ENCODE measurements at regions not wholly inside any gene's neighbourhood (a gene's known extent, or its start where the extent isn't known, plus 50 kb on each side); places are given as distances from the start of the nearest gene placed in this dataset.

DNA sequence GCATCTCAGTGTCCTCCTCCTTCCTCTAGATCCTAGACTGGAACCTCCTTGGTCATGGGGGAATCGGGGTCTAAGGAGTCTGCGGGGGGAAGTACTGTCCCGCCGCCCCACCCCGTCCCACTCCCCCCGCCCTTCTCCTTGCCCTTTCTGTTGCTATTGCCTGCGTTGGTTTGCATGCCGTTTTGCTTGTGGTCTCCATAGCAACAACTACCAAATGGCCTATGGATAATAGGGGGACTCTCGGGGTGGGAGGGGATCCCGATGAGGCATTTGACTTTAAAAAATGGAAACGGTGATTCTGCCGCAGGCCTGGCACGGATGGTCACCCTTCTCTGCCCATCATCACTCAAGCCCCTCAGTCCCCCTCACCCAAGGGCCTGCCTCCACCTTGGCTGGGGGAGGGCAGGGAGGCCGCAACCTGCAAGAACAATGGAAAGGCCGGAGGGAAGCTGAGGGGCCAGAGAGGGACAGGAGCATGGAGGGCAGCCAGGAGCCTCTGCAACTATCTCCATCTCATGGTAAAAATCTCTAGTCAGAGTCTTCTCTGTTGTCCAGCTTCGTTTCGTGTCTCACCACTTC, 231.4 kb upstream of the TNRC6C start:
- H3K36me3 ChIP-seq (ENCODE audit: control insufficient read depth in 5 of 5, insufficient read depth in 5 of 5, low read length in 5 of 5), result no peaks in the 10 kb centered on the region
- H3K27ac ChIP-seq (ENCODE audit: low read depth, low read length), result no peak overlapping the region

DNA sequence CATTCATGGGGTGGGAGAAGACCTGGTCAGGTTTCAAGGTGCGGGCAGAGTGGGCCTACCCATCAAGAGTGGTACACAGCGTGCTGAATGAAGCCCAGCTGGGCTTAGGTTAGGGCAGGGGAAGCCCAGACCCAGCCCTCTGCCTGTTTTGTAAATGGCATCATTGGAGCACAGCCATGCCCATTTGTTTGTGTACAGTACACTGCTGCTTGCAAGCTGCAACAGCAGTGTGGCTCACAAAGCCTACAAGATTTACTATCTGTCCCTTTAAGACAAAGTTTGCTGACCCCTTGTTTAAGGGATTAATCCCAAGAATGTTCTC, 230.1 kb upstream of the TNRC6C start:
- peaks cover 0 to 18% (median 16%) of the 10 kb centered on the region in 5 donors for H3K4me1 ChIP-seq (ENCODE audit: control insufficient read depth in 5 of 5, insufficient read depth in 5 of 5, low read length in 5 of 5)

More for the DNA sequence above, 231.4 kb upstream of the TNRC6C start:
- H3K9ac ChIP-seq (ENCODE audit: low read length in 5 of 5), result no peak overlapping the region
- H3K27me3 ChIP-seq (ENCODE audit: control insufficient read depth in 5 of 5, insufficient read depth in 4 of 5, low read length in 5 of 5), result peaks cover 4 to 26% (median 8%) of the 10 kb centered on the region in 5 donors
- H3K4me1 ChIP-seq (ENCODE audit: control insufficient read depth in 5 of 5, insufficient read depth in 5 of 5, low read length in 5 of 5), result peaks cover 0 to 18% (median 16%) of the 10 kb centered on the region in 5 donors
- H3K4me3 ChIP-seq (ENCODE audit: low read depth in 1 of 5, low read length in 5 of 5), result no peak overlapping the region
- H3K9me3 ChIP-seq (ENCODE audit: control insufficient read depth in 5 of 5, low read length in 5 of 5), result peaks cover 0 to 4% (median 0%) of the 10 kb centered on the region in 5 donors

GRCh38 chr17:77728871-77729270, 229.6 kb upstream of the TNRC6C start:
- Histone ChIP-seq H3K27ac (ENCODE audit: low read depth, low read length) (no peak overlapping the region), H3K27me3 (ENCODE audit: control insufficient read depth in 5 of 5, insufficient read depth in 4 of 5, low read length in 5 of 5) (peaks cover 4 to 25% (median 8%) of the 10 kb centered on the region in 5 donors), H3K4me1 (ENCODE audit: control insufficient read depth in 5 of 5, insufficient read depth in 5 of 5, low read length in 5 of 5) (peaks cover 0 to 22% (median 17%) of the 10 kb centered on the region in 5 donors), H3K4me3 (ENCODE audit: low read depth in 1 of 5, low read length in 5 of 5) (no peak overlapping the region), H3K9ac (ENCODE audit: low read length in 5 of 5) (no peak overlapping the region), H3K9me3 (ENCODE audit: control insufficient read depth in 5 of 5, low read length in 5 of 5) (peaks cover 0 to 14% (median 6%) of the 10 kb centered on the region in 5 donors), H3K36me3 (ENCODE audit: control insufficient read depth in 5 of 5, insufficient read depth in 5 of 5, low read length in 5 of 5) (no peaks in the 10 kb centered on the region)

More for the DNA sequence above, 230.1 kb upstream of the TNRC6C start:
- H3K27me3 ChIP-seq (ENCODE audit: control insufficient read depth in 5 of 5, insufficient read depth in 4 of 5, low read length in 5 of 5), result peaks cover 4 to 26% (median 8%) of the 10 kb centered on the region in 5 donors
- no peaks in the 10 kb centered on the region for H3K36me3 ChIP-seq (ENCODE audit: control insufficient read depth in 5 of 5, insufficient read depth in 5 of 5, low read length in 5 of 5)
- H3K27ac ChIP-seq (ENCODE audit: low read depth, low read length), result peak overlapping the region; percentile 65
- peaks cover 0 to 12% (median 6%) of the 10 kb centered on the region in 5 donors for H3K9me3 ChIP-seq (ENCODE audit: control insufficient read depth in 5 of 5, low read length in 5 of 5)
- H3K4me3 ChIP-seq (ENCODE audit: low read depth in 1 of 5, low read length in 5 of 5), result no peak overlapping the region
- no peak overlapping the region for H3K9ac ChIP-seq (ENCODE audit: low read length in 5 of 5)

DNA sequence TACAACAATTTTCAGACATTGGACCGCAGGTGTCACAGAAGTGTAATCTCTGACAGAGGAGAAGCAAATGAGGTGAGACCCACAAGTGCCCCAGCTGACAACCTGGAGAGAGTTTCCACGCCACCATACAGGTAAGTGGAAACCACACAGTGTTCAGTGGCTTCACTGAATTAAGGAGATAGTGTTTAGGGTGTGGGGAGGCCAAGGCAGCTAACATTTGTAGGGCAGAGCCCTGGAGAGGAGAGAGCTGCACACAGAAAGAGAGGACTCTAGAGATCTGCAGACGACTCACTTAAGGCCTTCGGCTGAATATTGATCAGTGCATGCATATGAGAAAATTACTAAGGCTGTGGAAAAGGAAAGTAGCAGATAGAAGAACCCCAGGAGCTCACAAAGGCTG, 228.9 kb upstream of the TNRC6C start:
- Histone ChIP-seq H3K27ac (ENCODE audit: low read depth, low read length) (no peak overlapping the region), H3K4me3 (ENCODE audit: low read depth in 1 of 5, low read length in 5 of 5) (no peak overlapping the region), H3K36me3 (ENCODE audit: control insufficient read depth in 5 of 5, insufficient read depth in 5 of 5, low read length in 5 of 5) (no peaks in the 10 kb centered on the region), H3K9ac (ENCODE audit: low read length in 5 of 5) (no peak overlapping the region), H3K4me1 (ENCODE audit: control insufficient read depth in 5 of 5, insufficient read depth in 5 of 5, low read length in 5 of 5) (peaks cover 0 to 29% (median 24%) of the 10 kb centered on the region in 5 donors), H3K27me3 (ENCODE audit: control insufficient read depth in 5 of 5, insufficient read depth in 4 of 5, low read length in 5 of 5) (peaks cover 4 to 26% (median 8%) of the 10 kb centered on the region in 5 donors), H3K9me3 (ENCODE audit: control insufficient read depth in 5 of 5, low read length in 5 of 5) (peaks cover 0 to 14% (median 6%) of the 10 kb centered on the region in 5 donors)

- H3K9ac ChIP-seq (ENCODE audit: low read length in 5 of 5), result no peak overlapping the region
- no peak overlapping the region for H3K27ac ChIP-seq (ENCODE audit: low read depth, low read length)
- peaks cover 0 to 14% (median 6%) of the 10 kb centered on the region in 5 donors for H3K9me3 ChIP-seq (ENCODE audit: control insufficient read depth in 5 of 5, low read length in 5 of 5)
- H3K36me3 ChIP-seq (ENCODE audit: control insufficient read depth in 5 of 5, insufficient read depth in 5 of 5, low read length in 5 of 5), result no peaks in the 10 kb centered on the region
- no peak overlapping the region for H3K4me3 ChIP-seq (ENCODE audit: low read depth in 1 of 5, low read length in 5 of 5)
- H3K4me1 ChIP-seq (ENCODE audit: control insufficient read depth in 5 of 5, insufficient read depth in 5 of 5, low read length in 5 of 5), result peaks cover 2 to 37% (median 32%) of the 10 kb centered on the region in 5 donors
- peaks cover 0 to 24% (median 7%) of the 10 kb centered on the region in 5 donors for H3K27me3 ChIP-seq (ENCODE audit: control insufficient read depth in 5 of 5, insufficient read depth in 4 of 5, low read length in 5 of 5)
Measured at GRCh38 chr17:77730376-77730775, 228.1 kb upstream of the TNRC6C start.

GRCh38 chr17:77733576-77734296, 224.8 kb upstream of the TNRC6C start:
- no peak overlapping the region for H3K9ac ChIP-seq (ENCODE audit: low read length in 5 of 5)
- no peaks in the 10 kb centered on the region for H3K36me3 ChIP-seq (ENCODE audit: control insufficient read depth in 5 of 5, insufficient read depth in 5 of 5, low read length in 5 of 5)
- H3K27ac ChIP-seq (ENCODE audit: low read depth, low read length), result no peak overlapping the region
- peaks cover 0 to 16% (median under 1%) of the 10 kb centered on the region in 5 donors for H3K27me3 ChIP-seq (ENCODE audit: control insufficient read depth in 5 of 5, insufficient read depth in 4 of 5, low read length in 5 of 5)
- peaks cover 5 to 30% (median 27%) of the 10 kb centered on the region in 5 donors for H3K4me1 ChIP-seq (ENCODE audit: control insufficient read depth in 5 of 5, insufficient read depth in 5 of 5, low read length in 5 of 5)
- peak overlapping the region in 3 of 5 donors; percentile 4 to 38 (median 11) for H3K4me3 ChIP-seq (ENCODE audit: low read depth in 1 of 5, low read length in 5 of 5)
- peaks cover 0 to 14% (median 6%) of the 10 kb centered on the region in 5 donors for H3K9me3 ChIP-seq (ENCODE audit: control insufficient read depth in 5 of 5, low read length in 5 of 5)

- H3K27ac ChIP-seq (ENCODE audit: low read depth, low read length), result peak overlapping the region; percentile 10
- peaks cover 7 to 38% (median 27%) of the 10 kb centered on the region in 5 donors for H3K4me1 ChIP-seq (ENCODE audit: control insufficient read depth in 5 of 5, insufficient read depth in 5 of 5, low read length in 5 of 5)
- peaks cover 0 to 14% (median 6%) of the 10 kb centered on the region in 5 donors for H3K9me3 ChIP-seq (ENCODE audit: control insufficient read depth in 5 of 5, low read length in 5 of 5)
- H3K4me3 ChIP-seq (ENCODE audit: low read depth in 1 of 5, low read length in 5 of 5), result peak overlapping the region; percentile 4 to 44 (median 34)
- H3K9ac ChIP-seq (ENCODE audit: low read length in 5 of 5), result no peak overlapping the region
- H3K27me3 ChIP-seq (ENCODE audit: control insufficient read depth in 5 of 5, insufficient read depth in 4 of 5, low read length in 5 of 5), result peaks cover 0 to 16% (median 2%) of the 10 kb centered on the region in 5 donors
- H3K36me3 ChIP-seq (ENCODE audit: control insufficient read depth in 5 of 5, insufficient read depth in 5 of 5, low read length in 5 of 5), result no peaks in the 10 kb centered on the region
Measured at GRCh38 chr17:77734371-77735080, 224.0 kb upstream of the TNRC6C start.

- H3K27ac ChIP-seq (ENCODE audit: low read depth, low read length), result peak overlapping the region; percentile 10
- peaks cover 7 to 38% (median 27%) of the 10 kb centered on the region in 5 donors for H3K4me1 ChIP-seq (ENCODE audit: control insufficient read depth in 5 of 5, insufficient read depth in 5 of 5, low read length in 5 of 5)
- no peak overlapping the region for H3K9ac ChIP-seq (ENCODE audit: low read length in 5 of 5)
- H3K9me3 ChIP-seq (ENCODE audit: control insufficient read depth in 5 of 5, low read length in 5 of 5), result peaks cover 0 to 14% (median 6%) of the 10 kb centered on the region in 5 donors
- H3K4me3 ChIP-seq (ENCODE audit: low read depth in 1 of 5, low read length in 5 of 5), result no peak overlapping the region
- H3K27me3 ChIP-seq (ENCODE audit: control insufficient read depth in 5 of 5, insufficient read depth in 4 of 5, low read length in 5 of 5), result peaks cover 0 to 16% (median 2%) of the 10 kb centered on the region in 5 donors
- H3K36me3 ChIP-seq (ENCODE audit: control insufficient read depth in 5 of 5, insufficient read depth in 5 of 5, low read length in 5 of 5), result no peaks in the 10 kb centered on the region
Measured at GRCh38 chr17:77735081-77735565, 223.4 kb upstream of the TNRC6C start.

DNA sequence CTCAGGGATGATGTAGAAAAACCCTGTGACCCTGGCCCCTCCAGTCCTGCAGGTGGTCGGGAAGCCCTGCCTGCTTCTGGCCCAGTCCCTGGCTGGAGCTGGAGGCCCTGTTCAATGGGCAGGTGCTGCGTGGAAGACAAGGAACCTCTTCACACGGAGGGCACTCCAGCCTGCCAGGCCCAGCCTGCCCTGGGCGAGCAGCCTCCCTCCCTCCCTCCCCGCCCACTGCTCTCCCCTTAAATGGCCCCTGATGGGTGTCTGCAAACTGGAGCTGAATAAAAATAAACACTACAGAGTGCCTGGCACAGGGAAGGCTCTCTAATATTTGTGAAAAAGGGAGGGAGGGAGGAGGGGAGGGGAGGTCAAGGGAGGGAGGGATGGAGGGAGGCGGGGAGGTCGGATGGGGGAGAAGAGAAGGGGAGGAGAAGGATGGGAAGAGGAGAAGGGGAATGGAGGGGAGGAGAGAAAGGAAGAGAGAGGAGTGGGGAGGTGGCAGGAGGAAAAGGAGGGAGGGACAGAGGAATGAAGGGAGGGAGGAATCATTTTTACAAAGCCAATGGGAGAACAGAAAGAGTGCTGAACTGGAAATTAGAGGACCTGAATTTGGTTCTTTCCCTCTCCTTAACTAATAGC, 222.8 kb upstream of the TNRC6C start:
- Histone ChIP-seq H3K36me3 (ENCODE audit: control insufficient read depth in 5 of 5, insufficient read depth in 5 of 5, low read length in 5 of 5) (no peaks in the 10 kb centered on the region), H3K9ac (ENCODE audit: low read length in 5 of 5) (no peak overlapping the region), H3K27ac (ENCODE audit: low read depth, low read length) (peak overlapping the region; percentile 10), H3K9me3 (ENCODE audit: control insufficient read depth in 5 of 5, low read length in 5 of 5) (peaks cover 0 to 14% (median 6%) of the 10 kb centered on the region in 5 donors), H3K4me3 (ENCODE audit: low read depth in 1 of 5, low read length in 5 of 5) (no peak overlapping the region), H3K4me1 (ENCODE audit: control insufficient read depth in 5 of 5, insufficient read depth in 5 of 5, low read length in 5 of 5) (peaks cover 7 to 38% (median 27%) of the 10 kb centered on the region in 5 donors), H3K27me3 (ENCODE audit: control insufficient read depth in 5 of 5, insufficient read depth in 4 of 5, low read length in 5 of 5) (peaks cover 0 to 16% (median 2%) of the 10 kb centered on the region in 5 donors)
